Hematopoietic multipotent progenitor cell treated with erythropoietin and hydrocortisone succinate and interleukin-3 and kit ligand, for 4 days (in vitro differentiated cells): ENCODE measurements at regions not wholly inside any gene's neighbourhood (a gene's known extent, or its start where the extent isn't known, plus 50 kb on each side); places are given as distances from the start of the nearest gene placed in this dataset.
A peak's percentile ranks its signal among the peaks of the same experiment; 100 is the strongest.
"Not testable (repeated sequence)": the region's sequence is repeated elsewhere in the genome, so short reads cannot be mapped to it uniquely, and the experiment has no call there.

ENCODE experiments used
- DNase-seq: peaks from one replicate; pipeline ENCODE4 v3.0.0-alpha.2; 2015

GRCh38 chr15:30030345-30030744, 52.4 kb upstream of the GOLGA8J start:
- no peak for DNase-seq

GRCh38 chr15:30023798-30024295, 58.9 kb upstream of the GOLGA8J start:
- peak; percentile 26 for DNase-seq

GRCh38 chr15:30010746-30011145, 72.0 kb upstream of the GOLGA8J start:
- DNase-seq, result no peak

GRCh38 chr15:30008156-30008555, 74.6 kb upstream of the GOLGA8J start:
- DNase-seq, result no peak

- no peak for DNase-seq
Measured at GRCh38 chr15:30001602-30002001, 81.2 kb upstream of the GOLGA8J start.

- no peak for DNase-seq
Measured at GRCh38 chr15:29998033-29998432, 84.7 kb upstream of the GOLGA8J start.

GRCh38 chr15:29997499-29997898, 85.3 kb upstream of the GOLGA8J start:
- no peak for DNase-seq

- no peak for DNase-seq
Measured at GRCh38 chr15:29994284-29994683, 88.5 kb upstream of the GOLGA8J start.

GRCh38 chr15:29990954-29991353, 91.8 kb upstream of the GOLGA8J start:
- no peak for DNase-seq

- DNase-seq, result no peak
Measured at GRCh38 chr15:29990035-29990434, 92.7 kb upstream of the GOLGA8J start.

- no peak for DNase-seq
Measured at GRCh38 chr15:29988701-29989100, 94.1 kb upstream of the GOLGA8J start.

GRCh38 chr15:29986946-29987345, 95.8 kb upstream of the GOLGA8J start:
- no peak for DNase-seq

- DNase-seq, result no peak
Measured at GRCh38 chr15:29978411-29979382, 104.1 kb upstream of the GOLGA8J start.

GRCh38 chr15:29974056-29974455, 108.7 kb upstream of the GOLGA8J start:
- not testable (repeated sequence) for DNase-seq

GRCh38 chr15:29972051-29972450, 110.7 kb upstream of the GOLGA8J start:
- no peak for DNase-seq

GRCh38 chr15:29970402-29970695, 112.4 kb upstream of the GOLGA8J start:
- no peak for DNase-seq

GRCh38 chr15:29969562-29970401, 113.0 kb upstream of the GOLGA8J start:
- no peak for DNase-seq

- no peak for DNase-seq
Measured at GRCh38 chr15:29968895-29969561, 113.7 kb upstream of the GOLGA8J start.

GRCh38 chr15:29968099-29968894, 114.5 kb upstream of the GOLGA8J start:
- peak; percentile 21 for DNase-seq

GRCh38 chr15:29962407-29962806, 120.3 kb upstream of the GOLGA8J start:
- DNase-seq, result no peak

- DNase-seq, result no peak
Measured at GRCh38 chr15:29959384-29960137, 123.2 kb upstream of the GOLGA8J start.

GRCh38 chr15:29952225-29952624, 130.0 kb upstream of the TJP1 start:
- no peak for DNase-seq
